ENCODE measurements at regions not wholly inside any gene's neighbourhood (a gene's known extent, or its start where the extent isn't known, plus 50 kb on each side); places are given as distances from the start of the nearest gene placed in this dataset.

GRCh38 chr11:42179216-42179615 is 719.8 kb upstream of the LRRC4C start:
- ChIA-PET POLR2A (no interaction called here), CTCF (ENCODE audit: low intra/inter-chr PET ratio, low total read pairs) (no interaction called here)
- DNase-seq (ENCODE audit: low spot score) (no peak), FAIRE-seq (no peak), ATAC-seq (no peak)
- Histone ChIP-seq H3K4me1 (ENCODE audit: insufficient read depth, low read length) (no peaks in the 10 kb centered on the region), H3K79me2 (ENCODE audit: insufficient read depth, low read length) (no peaks in the 10 kb centered on the region), H3K36me3 (replicated peaks in 1 of 2; ENCODE audit: control insufficient read depth in 1 of 2, insufficient read depth in 2 of 2, low read length in 2 of 2) (no peaks in the 10 kb centered on the region), H3K4me3 (replicated peaks in 1 of 3; ENCODE audit: insufficient read depth in 1 of 3, low read depth in 2 of 3, low read length in 3 of 3) (no peak overlapping the region), H3K9ac (ENCODE audit: insufficient read depth, low read depth, low read length) (no peak overlapping the region), H2AFZ (ENCODE audit: low read length) (no peak overlapping the region), H4K20me1 (ENCODE audit: insufficient read depth, low read length) (no peaks in the 10 kb centered on the region), H3K27ac (ENCODE audit: extremely low read length, insufficient read depth, low read length) (no peak overlapping the region), H3K27me3 (ENCODE audit: control insufficient read depth in 1 of 2, insufficient read depth in 2 of 2, low read length in 2 of 2) (no peaks in the 10 kb centered on the region), H3K4me2 (ENCODE audit: low read depth, low read length) (no peak overlapping the region), H3K9me3 (ENCODE audit: low read length) (peaks cover 86% of the 10 kb centered on the region)
- in situ Hi-C loops (cut with HindIII; ENCODE audit: extremely low pct_ligation_motif_present, low pct_unique_long_range_greater_than_20kb) (no loop called here), intact Hi-C loops (cut with micrococcal nuclease; ENCODE audit: unreplicated experiment) (no loop called here)
- WGBS (ENCODE audit: low lambda C conversion rate), result 24% methylated on average over 2 of the region's 2 CpGs
- BruUV-seq (replicated peaks), result no TSS peak
- TF ChIP-seq TBL1XR1 (IDR thresholded peaks at IDR 0.05; ENCODE audit: borderline replicate concordance, low read length, partially characterized antibody) (no peak), ZFX (CRISPR knock-in tag; IDR thresholded peaks at IDR 0.05; ENCODE audit: low read depth) (no peak), SMYD3 (CRISPR knock-in tag; IDR thresholded peaks at IDR 0.05) (no peak), ZNF549 (CRISPR knock-in tag; IDR thresholded peaks at IDR 0.05) (no peak), POLR2G (IDR thresholded peaks at IDR 0.05; ENCODE audit: low read depth, low read length) (no peak), BCL6 (CRISPR knock-in tag; IDR thresholded peaks at IDR 0.05) (no peak)

GRCh38 chr11:42195289-42196013 is 736.0 kb upstream of the LRRC4C start:
- WGBS (ENCODE audit: low lambda C conversion rate), result 2% methylated on average over 3 of the region's 3 CpGs
- H2AFZ ChIP-seq (ENCODE audit: low read length), result no peak overlapping the region
- no peak for FAIRE-seq
- TF ChIP-seq RAD51 (IDR thresholded peaks at IDR 0.05; ENCODE audit: borderline replicate concordance) (no peak), FOXC1 (CRISPR knock-in tag; IDR thresholded peaks at IDR 0.05; ENCODE audit: borderline replicate concordance) (no peak), MTA1 (CRISPR knock-in tag; IDR thresholded peaks at IDR 0.05; ENCODE audit: borderline replicate concordance) (no peak), ZNF891 (CRISPR knock-in tag; IDR thresholded peaks at IDR 0.05) (no peak), ZNF775 (CRISPR knock-in tag; IDR thresholded peaks at IDR 0.05; ENCODE audit: borderline replicate concordance) (no peak), CSRNP2 (CRISPR knock-in tag; conservative IDR thresholded peaks at IDR 0.05; ENCODE audit: low read depth) (no peak), TBX3 (IDR thresholded peaks at IDR 0.05; ENCODE audit: borderline replicate concordance) (no peak), ZNF713 (CRISPR knock-in tag; IDR thresholded peaks at IDR 0.05) (no peak), JUND (CRISPR knock-in tag; IDR thresholded peaks at IDR 0.05) (no peak), HNRNPUL1 (IDR thresholded peaks at IDR 0.05; ENCODE audit: low read depth, low read length) (no peak), CENPBD1 (CRISPR knock-in tag; IDR thresholded peaks at IDR 0.05; ENCODE audit: borderline replicate concordance, low read depth) (no peak), ZNF225 (CRISPR knock-in tag; IDR thresholded peaks at IDR 0.05) (no peak), ERF (CRISPR knock-in tag; IDR thresholded peaks at IDR 0.05) (no peak)

More at GRCh38 chr11:42195289-42196013, 736.0 kb upstream of the LRRC4C start:
- peaks cover 65% of the 10 kb centered on the region for H3K9me3 ChIP-seq (ENCODE audit: low read length)
- no peaks in the 10 kb centered on the region for H3K27me3 ChIP-seq (ENCODE audit: control insufficient read depth in 1 of 2, insufficient read depth in 2 of 2, low read length in 2 of 2)
- intact Hi-C loops (cut with micrococcal nuclease; ENCODE audit: unreplicated experiment) (no loop called here), in situ Hi-C loops (cut with HindIII; ENCODE audit: extremely low pct_ligation_motif_present, low pct_unique_long_range_greater_than_20kb) (no loop called here)
- no peaks in the 10 kb centered on the region for H3K36me3 ChIP-seq (replicated peaks in 1 of 2; ENCODE audit: control insufficient read depth in 1 of 2, insufficient read depth in 2 of 2, low read length in 2 of 2)
- H3K79me2 ChIP-seq (ENCODE audit: insufficient read depth, low read length), result no peaks in the 10 kb centered on the region
- CTCF ChIA-PET (ENCODE audit: low intra/inter-chr PET ratio, low total read pairs), result no interaction called here
- POLR2A ChIA-PET, result no interaction called here
- no TSS peak for BruUV-seq (replicated peaks)
- H3K4me1 ChIP-seq (ENCODE audit: insufficient read depth, low read length), result no peaks in the 10 kb centered on the region
- no peak overlapping the region for H3K9ac ChIP-seq (ENCODE audit: insufficient read depth, low read depth, low read length)
- ATAC-seq (no peak), DNase-seq (ENCODE audit: low spot score) (no peak)
- H3K4me3 ChIP-seq (replicated peaks in 1 of 3; ENCODE audit: insufficient read depth in 1 of 3, low read depth in 2 of 3, low read length in 3 of 3), result no peak overlapping the region
- H3K4me2 ChIP-seq (ENCODE audit: low read depth, low read length), result no peak overlapping the region
- H3K27ac ChIP-seq (ENCODE audit: extremely low read length, insufficient read depth, low read length), result no peak overlapping the region
- H4K20me1 ChIP-seq (ENCODE audit: insufficient read depth, low read length), result no peaks in the 10 kb centered on the region
